SK-N-SH (cell line): ENCODE measurements at regions not wholly inside any gene's neighbourhood (a gene's known extent, or its start where the extent isn't known, plus 50 kb on each side); places are given as distances from the start of the nearest gene placed in this dataset.
"Not testable (repeated sequence)": the region's sequence is repeated elsewhere in the genome, so short reads cannot be mapped to it uniquely, and the experiment has no call there.

ENCODE experiments used
- CTCF ChIA-PET: fragments of 300-600, 350-600 bp; formaldehyde crosslinking; extraction: SDS; loops from one replicate; lab custom pipeline; 2021; lab: Yijun Ruan, JAX
- POLR2A ChIA-PET: fragments of 350-600 bp; sonication (Branson Sonifier 250); formaldehyde crosslinking; extraction: SDS; loops from one replicate; lab custom pipeline; 2020; ENCODE audit warnings: antibody characterized with exemption, inconsistent platforms; lab: Yijun Ruan, JAX
- DNase-seq: peaks from one replicate; pipeline ENCODE4 v3.0.0; 2012
- H2AFZ ChIP-seq: fragments of 200-600 bp; sonication (generic); 2 replicates; pipeline ENCODE4 v1.8.1; 2016; ENCODE audit warnings: antibody characterized with exemption, mild to moderate bottlenecking, low read depth
- H3F3A ChIP-seq: fragments of 200-600 bp; sonication (generic); replicated peaks from 2 replicates; pipeline ENCODE3; 2016; ENCODE audit warnings: antibody characterized with exemption, mild to moderate bottlenecking; ENCODE audit not compliant: insufficient read depth
- H3K27ac ChIP-seq, 2 experiments: fragments of 200-500 bp in 1 of 2; fragments of 200-600 bp in 1 of 2; sonication (Bioruptor generic) in 1 of 2; sonication (generic), shearing (Covaris generic) in 1 of 2; 2 replicates each; pipeline versions ENCODE4 v1.5.1 to v1.6.1; 2014 to 2016; ENCODE audit warnings: low read depth in 2 of 2, inconsistent platforms in 1 of 2, low read length in 1 of 2, mild to moderate bottlenecking in 1 of 2, mixed read lengths in 1 of 2
- H3K27me3 ChIP-seq: fragments of 200-600 bp; sonication (generic), shearing (Covaris generic); 2 replicates; pipeline ENCODE4 v1.6.1; 2016; ENCODE audit warnings: mixed run types; ENCODE audit not compliant: insufficient read depth
- H3K36me3 ChIP-seq, 2 experiments: fragments of 200-500 bp in 1 of 2; fragments of 200-600 bp in 1 of 2; sonication (Bioruptor generic) in 1 of 2; sonication (generic) in 1 of 2; replicated peaks in 1 of 2; 2 replicates each; pipeline versions ENCODE3 to v1.5.1; 2014 to 2016; ENCODE audit warnings: low read length in 1 of 2, mild to moderate bottlenecking in 1 of 2; ENCODE audit not compliant: insufficient read depth in 2 of 2, control insufficient read depth in 1 of 2
- H3K4me1 ChIP-seq, 2 experiments: fragments of 200-500 bp in 1 of 2; fragments of 200-600 bp in 1 of 2; sonication (Bioruptor generic) in 1 of 2; sonication (generic), shearing (Covaris generic) in 1 of 2; 2 replicates each; pipeline versions ENCODE4 v1.5.1 to v1.6.1; 2014 to 2016; ENCODE audit warnings: low read depth in 1 of 2, low read length in 1 of 2, mixed run types in 1 of 2; ENCODE audit not compliant: insufficient read depth in 2 of 2, control insufficient read depth in 1 of 2
- H3K4me2 ChIP-seq: fragments of 200-600 bp; sonication (generic), shearing (Covaris generic); 2 replicates; pipeline ENCODE4 v1.6.1; 2017; ENCODE audit warnings: mixed run types
- H3K4me3 ChIP-seq, 2 experiments: fragments of 200-500 bp in 1 of 2; fragments of 200-600 bp in 1 of 2; sonication (Bioruptor generic) in 1 of 2; sonication (generic), shearing (Covaris generic) in 1 of 2; 2 replicates each; pipeline versions ENCODE4 v1.5.1 to v1.8.1; 2014 to 2016; ENCODE audit warnings: low read depth in 2 of 2, inconsistent platforms in 1 of 2, low read length in 1 of 2, mild to moderate bottlenecking in 1 of 2, mixed read lengths in 1 of 2, moderate library complexity in 1 of 2
- H3K79me2 ChIP-seq: fragments of 200-600 bp; sonication (generic); 2 replicates; pipeline ENCODE4 v1.8.1; 2017; ENCODE audit warnings: mild to moderate bottlenecking; ENCODE audit not compliant: insufficient read depth
- H3K9ac ChIP-seq: fragments of 200-600 bp; sonication (generic); 2 replicates; pipeline ENCODE4 v1.6.1; 2017; ENCODE audit warnings: mixed run types
- H3K9me2 ChIP-seq: fragments of 200-600 bp; sonication (generic); 2 replicates; pipeline ENCODE4 v1.6.1; 2017; ENCODE audit warnings: mixed run types
- H3K9me3 ChIP-seq: fragments of 200-600 bp; sonication (generic); 2 replicates; pipeline ENCODE4 v1.6.1; 2017; ENCODE audit warnings: mixed run types, mild to moderate bottlenecking, moderate library complexity
- H4K20me1 ChIP-seq: fragments of 200-600 bp; sonication (generic); 2 replicates; pipeline ENCODE4 v1.6.1; 2017; ENCODE audit warnings: mild to moderate bottlenecking, mixed run types; ENCODE audit not compliant: insufficient read depth
- CTCF ChIP-seq: fragments of 200-600 bp; sonication (generic); IDR thresholded peaks from 2 replicates; pipeline ENCODE4 v1.6.1; 2017; ENCODE audit warnings: antibody characterized with exemption, mild to moderate bottlenecking, moderate library complexity
- JUND ChIP-seq: IDR thresholded peaks from 2 replicates; pipeline ENCODE4 v1.4.0; 2012
- RAD21 ChIP-seq: IDR thresholded peaks from 2 replicates; pipeline ENCODE4 v1.6.1; 2012; ENCODE audit warnings: mild to moderate bottlenecking, low read length
- SMC3 ChIP-seq: IDR thresholded peaks from 2 replicates; pipeline ENCODE4 v1.6.1; 2012; ENCODE audit warnings: low read depth, low read length, improper control_type of control experiment
- YY1 ChIP-seq: IDR thresholded peaks from 2 replicates; pipeline ENCODE4 v1.4.0; 2012; ENCODE audit warnings: low read depth, mild to moderate bottlenecking
- WGBS: methylation state at CpG from one replicate; pipeline ENCODE4 v1.1.6; 2017; ENCODE audit warnings: low lambda C conversion rate; 5-methylcytosine and 5-hydroxymethylcytosine counted together

GRCh38 chr11:89616999-89617602, 93.0 kb upstream of the TRIM77 start:
- 44% methylated on average over 1 of the region's 1 CpG for WGBS
- H3K36me3 ChIP-seq, H4K20me1 ChIP-seq, H3K4me1 ChIP-seq, H2AFZ ChIP-seq, H3K4me3 ChIP-seq, H3K9me3 ChIP-seq, H3K79me2 ChIP-seq, H3K27me3 ChIP-seq, H3K4me2 ChIP-seq, H3K9me2 ChIP-seq, H3K9ac ChIP-seq, DNase-seq, H3F3A ChIP-seq, H3K27ac ChIP-seq, POLR2A ChIA-PET: not testable (repeated sequence)
- TF ChIP-seq RAD21 (peak; percentile 73), SMC3 (peak; percentile 57), CTCF (peak; percentile 68)
- CTCF ChIA-PET = interaction anchor here (0.6 to 1.0 kb wide), 5 partner anchors 126 to 526 kb away, joined by 3 to 4 read pairs (median 3); partner anchors contain the start of gene NOX4

GRCh38 chr11:89620721-89621120, 89.4 kb upstream of the TRIM77 start:
- DNase-seq, H3K27me3 ChIP-seq, H3F3A ChIP-seq, H3K9me2 ChIP-seq, H2AFZ ChIP-seq, CTCF ChIA-PET, H3K36me3 ChIP-seq, H3K9me3 ChIP-seq, H4K20me1 ChIP-seq, H3K27ac ChIP-seq, POLR2A ChIA-PET, H3K9ac ChIP-seq, H3K79me2 ChIP-seq, H3K4me3 ChIP-seq, H3K4me1 ChIP-seq, H3K4me2 ChIP-seq: not testable (repeated sequence)
- 25% methylated on average over 3 of the region's 3 CpGs for WGBS

- H3K9ac ChIP-seq = no peak overlapping the region
- TF ChIP-seq SMC3 = peak; percentile 18; the same call in 1 of the 2 replicates
- TF ChIP-seq RAD21 = peak; percentile 28; the same call in 1 of the 2 replicates
- TF ChIP-seq YY1 = no peak
- TF ChIP-seq CTCF = peak; percentile 46
- TF ChIP-seq JUND = no peak
- H3K36me3 ChIP-seq = no peaks in the 10 kb centered on the region
- DNase-seq = no peak
- H3K27me3 ChIP-seq = no peaks in the 10 kb centered on the region
- no peak overlapping the region for H3K27ac ChIP-seq
- no peaks in the 10 kb centered on the region for H3K79me2 ChIP-seq
- no peak overlapping the region for H3K4me3 ChIP-seq
- H4K20me1 ChIP-seq = no peaks in the 10 kb centered on the region
- H3K9me2 ChIP-seq = no peaks in the 10 kb centered on the region
- H3K9me3 ChIP-seq = no peaks in the 10 kb centered on the region
- H3F3A ChIP-seq = no peaks in the 10 kb centered on the region
- POLR2A ChIA-PET = no interaction called here
- WGBS = 42% methylated on average over 6 of the region's 6 CpGs
- no peak overlapping the region for H3K4me2 ChIP-seq
- no peak overlapping the region for H2AFZ ChIP-seq
- no peaks in the 10 kb centered on the region for H3K4me1 ChIP-seq
- CTCF ChIA-PET = interaction anchor here (0.6 kb wide), 1 partner anchor 17 kb away, joined by 4 read pairs; no protein-coding TSS in a partner anchor
Observed at GRCh38 chr11:89625171-89625570, 84.9 kb upstream of the TRIM77 start.
